Adrenal gland (tissue), 5 donors: ENCODE measurements at regions not wholly inside any gene's neighbourhood (a gene's known extent, or its start where the extent isn't known, plus 50 kb on each side); places are given as distances from the start of the nearest gene placed in this dataset.
"Not testable (repeated sequence)": the region's sequence is repeated elsewhere in the genome, so short reads cannot be mapped to it uniquely, and the experiment has no call there.

Source experiments
- CTCF ChIP-seq, 6 experiments: fragments of 450-650 bp in 4 of 6; fragments of 200-600 bp in 2 of 6; sonication (generic) in 1 of 6; IDR thresholded peaks; 1 replicate in 5 of 6; 2 replicates in 1 of 6; pipeline versions ENCODE4 v1.5.1 to v1.8.0; 2016 to 2021; ENCODE audit warnings: antibody characterized with exemption in 6 of 6, mild to moderate bottlenecking in 2 of 6, moderate library complexity in 1 of 6
- POLR2A ChIP-seq, 2 donors: fragments of 450-650 bp; IDR thresholded peaks; one replicate each; pipeline ENCODE4 v1.6.1; 2017; ENCODE audit warnings: antibody characterized with exemption in 2 of 2, mild to moderate bottlenecking in 2 of 2, moderate library complexity in 1 of 2
- donor health status: DM: no; HTN: no; CAD: no.

GRCh38 chr7:67304846-67305245, 308.2 kb downstream of the TYW1 start:
- TF ChIP-seq POLR2A, CTCF (IDR thresholded peaks at IDR 0.05): not testable (repeated sequence)
